ENCODE measurements at regions not wholly inside any gene's neighbourhood (a gene's known extent, or its start where the extent isn't known, plus 50 kb on each side); places are given as distances from the start of the nearest gene placed in this dataset.

DNA sequence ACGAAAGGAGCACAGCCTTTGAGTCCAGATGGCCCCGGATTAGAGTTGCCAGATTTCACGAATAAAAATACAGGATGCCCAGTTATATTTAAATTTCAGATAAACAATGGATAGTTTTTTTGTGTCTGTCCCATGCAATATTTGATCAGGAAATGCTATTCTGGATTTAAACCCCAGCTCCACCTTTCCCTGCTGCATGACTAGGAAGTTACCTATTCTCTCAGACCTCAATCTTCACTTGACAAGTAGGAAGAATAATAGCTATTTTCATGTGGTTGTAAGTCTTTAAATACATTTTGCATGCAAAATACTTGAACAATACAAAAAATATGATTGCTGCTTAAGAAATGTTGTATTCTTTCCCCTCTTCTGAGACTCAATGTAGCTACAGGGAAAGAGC lies 125.3 kb upstream of the P2RY1 start:
- no peaks in the 10 kb centered on the region for H3K27me3 ChIP-seq (ENCODE audit: insufficient read depth in 3 of 3, low read length in 2 of 3)
- no peak overlapping the region for H3K27ac ChIP-seq
- H3K9me3 ChIP-seq: no peaks in the 10 kb centered on the region
- TF ChIP-seq CTCF (IDR thresholded peaks at IDR 0.05): no peak
- ATAC-seq (no peak), DNase-seq (no peak)
- no peaks in the 10 kb centered on the region for H3K4me1 ChIP-seq
- WGBS, 3 donors: 62 to 80% (median 73%) methylated on average over 3 of the region's 3 CpGs
- H3K36me3 ChIP-seq (ENCODE audit: insufficient read depth in 1 of 2, low read depth in 1 of 2): no peaks in the 10 kb centered on the region
- no peak overlapping the region for H3K4me3 ChIP-seq
- intact Hi-C loops (cut with DNase I): no loop called here

- DNase-seq: no peak
- H3K36me3 ChIP-seq (ENCODE audit: insufficient read depth in 1 of 2, low read depth in 1 of 2): no peaks in the 10 kb centered on the region
- no peak overlapping the region for H3K4me3 ChIP-seq
- no peaks in the 10 kb centered on the region for H3K4me1 ChIP-seq
- TF ChIP-seq CTCF (IDR thresholded peaks at IDR 0.05): no peak
- intact Hi-C loops (cut with DNase I): no loop called here
- no peaks in the 10 kb centered on the region for H3K9me3 ChIP-seq
- H3K27ac ChIP-seq: no peak overlapping the region
- WGBS, 3 donors: 79 to 89% (median 84%) methylated on average over 3 of the region's 3 CpGs
- ATAC-seq: no peak
- no peaks in the 10 kb centered on the region for H3K27me3 ChIP-seq (ENCODE audit: insufficient read depth in 3 of 3, low read length in 2 of 3)
These were observed 124.4 kb upstream of the P2RY1 start for GRCh38 chr3:152710549-152710948.

DNA sequence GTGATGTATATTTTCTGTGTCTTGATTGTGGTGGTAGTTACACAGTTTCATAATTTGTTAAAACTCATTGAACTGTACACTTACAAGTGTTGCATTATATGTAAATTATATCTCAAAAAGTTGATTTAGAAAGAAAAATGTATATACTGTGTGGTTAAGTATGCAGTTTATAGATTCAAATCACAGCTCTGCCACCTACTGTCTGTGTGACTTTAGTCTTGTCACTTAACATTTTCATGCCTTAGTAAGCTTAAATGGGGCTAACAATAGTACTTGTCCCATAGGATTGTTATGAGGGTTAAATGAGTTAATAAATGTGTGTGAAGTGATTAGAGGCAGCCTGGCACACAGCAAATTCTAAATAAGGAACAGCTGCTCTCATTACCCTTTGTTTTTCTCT lies 120.9 kb upstream of the P2RY1 start:
- Histone ChIP-seq H3K4me3 (no peak overlapping the region), H3K36me3 (ENCODE audit: insufficient read depth in 1 of 2, low read depth in 1 of 2) (no peaks in the 10 kb centered on the region), H3K4me1 (no peaks in the 10 kb centered on the region), H3K27me3 (ENCODE audit: insufficient read depth in 3 of 3, low read length in 2 of 3) (no peaks in the 10 kb centered on the region), H3K9me3 (no peaks in the 10 kb centered on the region), H3K27ac (no peak overlapping the region)
- ATAC-seq (no peak), DNase-seq (no peak)
- no peak for TF ChIP-seq CTCF (IDR thresholded peaks at IDR 0.05)
- intact Hi-C loops (cut with DNase I): no loop called here

DNA sequence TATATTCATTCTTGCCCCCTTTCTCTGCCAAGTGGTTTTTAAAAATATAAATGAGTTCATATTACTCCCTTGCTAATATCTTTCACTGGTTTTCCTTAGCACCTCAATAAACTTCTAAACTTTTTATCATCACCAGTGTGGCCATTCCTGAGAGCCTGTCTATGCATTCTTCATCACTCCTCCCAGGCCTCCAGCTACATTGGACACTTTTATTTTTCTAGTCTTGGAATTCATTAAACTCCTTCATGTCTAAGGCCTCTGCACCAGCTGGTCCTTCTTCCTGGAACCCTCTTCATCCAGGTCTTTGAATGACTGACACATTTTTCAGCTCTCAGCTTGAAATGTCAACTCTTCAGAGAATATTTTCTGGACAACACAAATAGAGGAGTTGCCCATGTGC lies 120.4 kb upstream of the P2RY1 start:
- Histone ChIP-seq H3K4me3 (no peak overlapping the region), H3K27ac (no peak overlapping the region), H3K9me3 (no peaks in the 10 kb centered on the region), H3K36me3 (ENCODE audit: insufficient read depth in 1 of 2, low read depth in 1 of 2) (no peaks in the 10 kb centered on the region), H3K4me1 (no peaks in the 10 kb centered on the region), H3K27me3 (ENCODE audit: insufficient read depth in 3 of 3, low read length in 2 of 3) (no peaks in the 10 kb centered on the region)
- ATAC-seq (no peak), DNase-seq (no peak)
- TF ChIP-seq CTCF (IDR thresholded peaks at IDR 0.05): no peak
- intact Hi-C loops (cut with DNase I): no loop called here

- no peaks in the 10 kb centered on the region for H3K9me3 ChIP-seq
- intact Hi-C loops (cut with DNase I): no loop called here
- no peaks in the 10 kb centered on the region for H3K4me1 ChIP-seq
- DNase-seq: no peak
- no peak overlapping the region for H3K4me3 ChIP-seq
- peaks cover 0 to 2% (median 0%) of the 10 kb centered on the region in 3 donors for H3K27me3 ChIP-seq (ENCODE audit: insufficient read depth in 3 of 3, low read length in 2 of 3)
- no peak for TF ChIP-seq CTCF (IDR thresholded peaks at IDR 0.05)
- WGBS, 3 donors: 67 to 69% (median 68%) methylated on average over 3 of the region's 3 CpGs
- no peaks in the 10 kb centered on the region for H3K36me3 ChIP-seq (ENCODE audit: insufficient read depth in 1 of 2, low read depth in 1 of 2)
- no peak overlapping the region for H3K27ac ChIP-seq
- no peak for ATAC-seq
These were observed 117.7 kb upstream of the P2RY1 start for GRCh38 chr3:152717252-152717651.

Data from psoas muscle (tissue), 7 donors.